Thymus (tissue), 11 donors: ENCODE measurements at regions not wholly inside any gene's neighbourhood (a gene's known extent, or its start where the extent isn't known, plus 50 kb on each side); places are given as distances from the start of the nearest gene placed in this dataset.

Experiments used
- DNase-seq, 9 donors: peaks; one replicate each; pipeline ENCODE4 v3.0.0-alpha.2; 2013; ENCODE audit warnings: low spot score in 9 of 9, low read depth in 6 of 9, missing footprints in 1 of 9
- H3K27ac ChIP-seq, 2 donors: one replicate each; pipeline ENCODE4 v1.5.1; 2013; ENCODE audit warnings: control low read depth in 1 of 2, low read depth in 1 of 2, low read length in 1 of 2, mild to moderate bottlenecking in 1 of 2, moderate library complexity in 1 of 2
- H3K27me3 ChIP-seq, 2 donors: one replicate each; pipeline ENCODE4 v1.5.1; 2013; ENCODE audit warnings: low read length in 1 of 2; ENCODE audit not compliant: control insufficient read depth in 2 of 2, insufficient read depth in 1 of 2
- H3K36me3 ChIP-seq, 2 donors: one replicate each; pipeline ENCODE4 v1.5.1; 2013; ENCODE audit warnings: low read length in 1 of 2, mild to moderate bottlenecking in 1 of 2, moderate library complexity in 1 of 2; ENCODE audit not compliant: control insufficient read depth in 2 of 2, insufficient read depth in 2 of 2
- H3K4me1 ChIP-seq, 2 donors: one replicate each; pipeline ENCODE4 v1.5.1; 2013; ENCODE audit warnings: low read length in 2 of 2; ENCODE audit not compliant: control insufficient read depth in 2 of 2, insufficient read depth in 2 of 2
- H3K4me3 ChIP-seq, 2 donors: one replicate each; pipeline ENCODE4 v1.5.1; 2013; ENCODE audit warnings: low read length in 2 of 2, control low read depth in 1 of 2, mild to moderate bottlenecking in 1 of 2
- H3K9me3 ChIP-seq, 2 donors: one replicate each; pipeline ENCODE4 v1.5.1; 2013; ENCODE audit warnings: low read length in 1 of 2, mild to moderate bottlenecking in 1 of 2; ENCODE audit not compliant: control insufficient read depth in 2 of 2, insufficient read depth in 1 of 2
- WGBS: extraction: QIAGEN DNeasy Blood & Tissue Kit; methylation state at CpG from one replicate; pipeline ENCODE4 v1.1.7; 2013; 5-methylcytosine and 5-hydroxymethylcytosine counted together
- donor health status: healthy.

DNA sequence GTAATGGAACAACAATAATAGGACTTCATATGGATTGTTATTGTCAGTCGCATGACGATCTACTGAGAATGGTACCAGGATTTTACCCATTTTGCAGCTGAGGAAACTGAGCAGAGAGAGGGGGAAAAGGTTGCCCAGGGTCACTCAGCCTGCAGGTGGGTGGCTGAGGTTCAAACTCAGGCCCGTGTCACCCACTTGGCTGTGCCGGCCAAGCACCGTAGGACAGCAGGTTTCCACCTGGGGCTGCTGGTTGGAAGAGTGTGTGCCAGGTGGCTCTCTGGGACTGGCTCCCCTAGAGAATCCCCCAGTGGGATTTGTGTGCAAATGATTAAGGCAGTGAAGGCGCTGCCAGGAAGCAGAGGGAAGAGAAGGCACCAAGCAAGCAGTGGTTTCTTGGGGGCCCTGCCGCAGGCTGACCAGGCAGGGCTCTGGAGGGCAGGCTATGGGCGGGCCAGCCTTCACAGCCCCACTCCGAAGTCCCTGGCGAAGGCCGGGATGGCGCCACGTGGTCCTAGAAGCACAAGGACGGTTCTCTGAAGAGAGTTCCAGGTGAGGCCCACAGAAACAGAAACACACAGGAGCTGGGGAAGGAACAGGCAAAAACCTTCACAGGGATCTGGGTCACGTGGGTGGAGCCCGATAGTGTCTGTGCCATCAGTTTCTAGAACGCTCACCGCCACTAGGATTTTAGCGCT lies 163.5 kb downstream of the IRF8 start:
- no peak for DNase-seq
- no peak overlapping the region for H3K4me3 ChIP-seq
- peaks cover 0 to 2% of the 10 kb centered on the region in 2 donors for H3K27me3 ChIP-seq
- no peaks in the 10 kb centered on the region for H3K36me3 ChIP-seq
- no peaks in the 10 kb centered on the region for H3K9me3 ChIP-seq
- no peak overlapping the region for H3K27ac ChIP-seq
- 93% methylated on average over 19 of the region's 19 CpGs for WGBS
- no peaks in the 10 kb centered on the region for H3K4me1 ChIP-seq

GRCh38 chr16:86063760-86064405 lies 164.9 kb downstream of the IRF8 start:
- Histone ChIP-seq H3K4me3 (no peak overlapping the region), H3K4me1 (no peaks in the 10 kb centered on the region), H3K27me3 (peaks cover 0 to 6% of the 10 kb centered on the region in 2 donors), H3K27ac (no peak overlapping the region), H3K9me3 (no peaks in the 10 kb centered on the region), H3K36me3 (no peaks in the 10 kb centered on the region)
- no peak for DNase-seq
- WGBS, result 88% methylated on average over 9 of the region's 9 CpGs

DNA sequence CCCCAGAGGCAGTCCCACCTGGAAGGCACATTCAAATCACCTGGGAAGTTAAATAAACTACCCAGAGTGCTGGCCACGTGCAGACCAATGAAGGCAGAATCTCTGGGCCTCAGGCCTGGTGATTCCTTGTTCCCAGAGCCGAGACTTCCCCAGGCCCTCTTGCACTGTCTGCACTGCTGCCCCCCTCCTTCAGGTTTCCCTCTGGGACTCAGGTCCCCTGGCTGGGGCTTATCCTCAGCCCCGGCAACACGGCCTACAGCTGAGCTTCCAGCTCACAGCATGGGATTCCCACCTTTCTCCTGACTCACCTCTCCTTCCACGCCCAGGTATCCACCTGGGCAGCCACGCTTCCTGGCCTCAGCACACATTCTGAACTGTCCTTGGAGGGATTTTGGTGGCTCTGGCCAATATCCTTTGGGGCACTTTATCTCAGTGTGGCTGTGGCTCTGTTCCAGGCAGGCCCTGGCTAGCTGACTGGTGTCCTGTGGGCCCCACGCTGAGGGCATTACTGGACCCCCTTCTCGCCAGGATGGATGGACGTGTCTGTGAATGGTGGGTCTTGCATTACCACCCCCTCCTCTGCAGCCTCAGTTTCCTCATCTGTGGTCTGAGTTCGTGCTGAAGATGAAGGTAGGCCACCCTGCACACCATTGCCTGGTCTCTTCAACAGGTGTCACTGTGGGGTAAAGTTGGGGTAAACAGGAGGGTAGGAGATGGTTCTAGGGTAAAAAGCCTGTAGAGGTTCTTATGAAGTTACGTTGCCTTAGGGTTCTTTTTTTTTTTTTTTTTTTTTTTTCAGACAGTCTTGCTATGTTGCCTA lies 165.7 kb downstream of the IRF8 start:
- 94% methylated on average over 11 of the region's 11 CpGs for WGBS
- Histone ChIP-seq H3K4me1 (no peaks in the 10 kb centered on the region), H3K27me3 (peaks cover 0 to 9% of the 10 kb centered on the region in 2 donors), H3K27ac (no peak overlapping the region), H3K9me3 (no peaks in the 10 kb centered on the region), H3K4me3 (no peak overlapping the region), H3K36me3 (no peaks in the 10 kb centered on the region)
- DNase-seq, result no peak

DNA sequence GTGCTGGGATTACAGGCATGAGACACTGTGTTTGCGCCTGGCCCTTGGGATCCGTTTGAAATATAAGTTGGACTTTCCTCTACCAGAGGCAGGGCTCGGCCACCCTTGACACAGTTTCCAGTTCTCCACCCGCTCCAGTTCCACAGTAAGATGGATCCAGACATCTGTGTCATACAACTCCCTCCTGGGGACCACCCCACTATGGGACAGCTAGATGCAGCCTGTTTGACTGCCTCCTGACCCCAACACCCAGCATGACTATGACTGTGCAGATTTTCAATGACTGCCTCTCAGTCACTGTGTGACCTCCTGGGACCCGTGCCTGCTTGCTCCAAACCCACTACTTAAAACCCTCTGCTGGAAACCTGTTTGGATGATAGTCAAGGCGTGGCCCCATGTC lies 166.7 kb downstream of the IRF8 start:
- Histone ChIP-seq H3K9me3 (no peaks in the 10 kb centered on the region), H3K4me3 (no peak overlapping the region), H3K27me3 (peaks cover 0 to 17% of the 10 kb centered on the region in 2 donors), H3K36me3 (no peaks in the 10 kb centered on the region), H3K27ac (no peak overlapping the region), H3K4me1 (no peaks in the 10 kb centered on the region)
- 87% methylated on average over 6 of the region's 6 CpGs for WGBS
- DNase-seq, result no peak

DNA sequence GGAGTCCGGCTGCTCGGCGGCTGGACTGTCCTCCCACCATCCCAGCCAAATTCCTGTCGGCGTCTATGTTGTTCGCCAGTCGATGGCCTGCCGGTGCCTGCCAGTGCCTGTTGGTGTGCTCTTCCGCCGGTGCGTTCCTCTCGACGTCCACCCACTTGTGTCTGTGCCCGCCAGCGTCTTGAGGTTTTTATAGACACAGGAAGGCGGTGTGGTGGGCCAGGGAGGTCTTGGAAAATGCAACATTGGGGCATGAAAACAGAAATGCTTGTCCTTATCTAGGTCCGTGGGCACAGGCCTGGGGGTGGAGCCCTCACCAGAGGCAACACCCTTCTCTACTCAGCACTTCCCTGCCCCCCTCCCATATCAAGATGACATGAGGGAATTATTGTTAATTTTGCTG lies 167.8 kb downstream of the IRF8 start:
- WGBS, result 90% methylated on average over 17 of the region's 17 CpGs
- DNase-seq, result no peak
- no peaks in the 10 kb centered on the region for H3K36me3 ChIP-seq

GRCh38 chr16:86067516-86067915 lies 168.6 kb downstream of the IRF8 start:
- H3K27me3 ChIP-seq, result peaks cover 0 to 18% of the 10 kb centered on the region in 2 donors
- H3K4me3 ChIP-seq, result no peak overlapping the region
- no peaks in the 10 kb centered on the region for H3K9me3 ChIP-seq
- H3K36me3 ChIP-seq, result no peaks in the 10 kb centered on the region
- DNase-seq, result no peak
- H3K4me1 ChIP-seq, result no peaks in the 10 kb centered on the region
- H3K27ac ChIP-seq, result no peak overlapping the region
- WGBS, result 95% methylated on average over 10 of the region's 10 CpGs

More for the DNA sequence above, 167.8 kb downstream of the IRF8 start:
- Histone ChIP-seq H3K9me3 (no peaks in the 10 kb centered on the region), H3K27ac (no peak overlapping the region), H3K4me3 (no peak overlapping the region), H3K4me1 (no peaks in the 10 kb centered on the region), H3K27me3 (peaks cover 0 to 18% of the 10 kb centered on the region in 2 donors)

DNA sequence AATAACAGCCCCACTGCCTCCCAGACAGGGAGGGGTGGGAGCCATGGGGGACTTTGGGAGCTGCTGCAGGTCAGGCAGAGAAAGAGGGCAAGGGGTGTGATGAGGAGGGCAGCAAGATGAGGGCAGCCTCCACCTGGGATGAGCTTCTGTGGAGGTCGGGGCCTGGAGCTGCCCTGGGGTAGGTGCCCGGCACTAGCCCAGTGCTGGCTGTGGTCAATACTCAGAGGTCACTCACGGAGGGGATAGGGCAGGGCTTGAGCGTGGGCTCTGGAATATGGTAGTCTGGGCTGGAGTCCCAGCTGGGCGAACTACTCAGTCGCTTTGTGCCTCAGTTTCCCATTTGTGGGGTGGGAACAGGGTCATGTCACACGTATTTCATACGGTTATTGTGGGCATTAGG lies 169.0 kb downstream of the IRF8 start:
- Histone ChIP-seq H3K27ac (no peak overlapping the region), H3K36me3 (no peaks in the 10 kb centered on the region), H3K9me3 (no peaks in the 10 kb centered on the region), H3K4me3 (no peak overlapping the region), H3K27me3 (peaks cover 0 to 19% of the 10 kb centered on the region in 2 donors), H3K4me1 (no peaks in the 10 kb centered on the region)
- WGBS, result 89% methylated on average over 8 of the region's 8 CpGs
- DNase-seq, result no peak

DNA sequence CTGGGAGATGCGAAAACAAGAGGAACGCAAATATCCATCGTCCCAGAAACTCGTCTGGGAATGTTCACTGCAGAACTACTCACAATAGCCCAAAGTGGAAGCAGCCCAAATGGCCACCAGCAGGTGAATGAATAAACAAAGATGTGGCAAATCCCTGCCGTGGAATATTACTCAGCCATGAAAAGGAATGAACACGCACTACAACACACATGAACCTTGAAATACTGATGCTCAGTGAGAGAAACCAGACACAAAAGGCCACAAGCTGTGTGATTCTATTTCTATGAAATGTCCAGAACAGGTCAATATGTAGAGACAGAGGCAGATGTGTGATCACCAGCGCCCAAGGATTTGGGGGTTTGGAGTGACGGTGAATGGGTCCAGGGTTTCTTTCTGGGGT lies 169.8 kb downstream of the IRF8 start:
- peaks cover 0 to 19% of the 10 kb centered on the region in 2 donors for H3K27me3 ChIP-seq
- H3K9me3 ChIP-seq, result no peaks in the 10 kb centered on the region
- no peaks in the 10 kb centered on the region for H3K4me1 ChIP-seq
- H3K27ac ChIP-seq, result no peak overlapping the region
- no peaks in the 10 kb centered on the region for H3K36me3 ChIP-seq
- no peak overlapping the region for H3K4me3 ChIP-seq
- no peak for DNase-seq
- WGBS, result 98% methylated on average over 8 of the region's 8 CpGs

DNA sequence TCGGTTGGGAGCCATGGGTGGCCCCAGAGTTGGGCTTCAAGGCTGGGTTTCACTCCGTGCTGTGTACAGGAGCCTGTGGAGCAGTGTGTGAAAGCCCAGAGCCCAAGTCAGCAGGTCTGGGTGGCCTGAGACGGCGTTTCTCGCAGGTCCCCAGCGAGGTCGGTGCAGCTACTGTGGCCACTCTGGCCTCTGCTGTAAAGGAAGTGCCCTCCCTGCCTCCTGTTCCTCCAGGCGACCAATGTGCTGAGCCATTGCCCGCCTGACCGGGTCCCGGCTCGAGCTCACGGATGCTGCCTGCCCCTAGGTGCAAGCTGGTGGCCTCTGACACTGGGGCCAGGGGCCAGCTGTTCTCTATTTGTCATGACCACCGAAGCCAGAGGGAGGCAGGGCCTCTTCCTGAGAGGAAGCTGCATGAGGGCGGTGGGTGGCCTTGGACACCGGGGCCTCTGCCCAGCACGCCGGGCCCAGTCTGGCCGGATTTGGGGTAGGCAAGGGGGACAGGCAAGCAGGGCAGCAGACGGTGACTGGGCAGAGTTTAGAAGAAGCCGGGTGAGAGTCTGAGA lies 170.9 kb downstream of the IRF8 start:
- Histone ChIP-seq H3K4me3 (no peak overlapping the region), H3K27ac (no peak overlapping the region), H3K36me3 (no peaks in the 10 kb centered on the region), H3K27me3 (peaks cover 0 to 21% of the 10 kb centered on the region in 2 donors), H3K9me3 (no peaks in the 10 kb centered on the region), H3K4me1 (no peaks in the 10 kb centered on the region)
- no peak for DNase-seq
- WGBS, result 41% methylated on average over 21 of the region's 21 CpGs
